Activated naive CD8-positive, alpha-beta T cell treated with anti-CD3 and anti-CD28 coated beads, Interleukin-2, amount 10 ng/mL, durations not matched to agents 7 days and 5 days (primary cell): ENCODE measurements at regions not wholly inside any gene's neighbourhood (a gene's known extent, or its start where the extent isn't known, plus 50 kb on each side); places are given as distances from the start of the nearest gene placed in this dataset.

Experiments
- ATAC-seq: fragments of 150-1000 bp; cut with Tn5 transposase; one replicate; pipeline ENCODE4 v1.10.0; 2021; ENCODE audit warnings: low read depth, moderate library complexity
- POLR2A ChIA-PET: fragments of 350-600 bp; sonication (Branson Sonifier 250); formaldehyde crosslinking; loops from one replicate; lab custom pipeline; 2021; ENCODE audit warnings: antibody characterized with exemption; lab: Charles Lee
- DNase-seq: peaks from one replicate; pipeline ENCODE4 v3.0.0; 2021
- H3K27ac Mint-ChIP-seq: one replicate; pipeline ENCODE4 v1.8.0; 2022; ENCODE audit warnings: mild to moderate bottlenecking, mixed read lengths
- H3K27me3 Mint-ChIP-seq: one replicate; pipeline ENCODE4 v1.8.0; 2022; ENCODE audit warnings: mild to moderate bottlenecking, moderate library complexity, mixed read lengths
- H3K36me3 Mint-ChIP-seq: one replicate; pipeline ENCODE4 v1.8.0; 2021; ENCODE audit warnings: mild to moderate bottlenecking, mixed read lengths
- H3K4me1 Mint-ChIP-seq: one replicate; pipeline ENCODE4 v1.8.0; 2021; ENCODE audit warnings: mixed read lengths
- H3K4me3 Mint-ChIP-seq: one replicate; pipeline ENCODE4 v1.8.0; 2022; ENCODE audit warnings: mild to moderate bottlenecking, moderate library complexity, mixed read lengths
- H3K9me3 Mint-ChIP-seq: one replicate; pipeline ENCODE4 v1.8.0; 2021; ENCODE audit warnings: mixed read lengths

- Mint-ChIP-seq H3K4me1 (no peaks in the 10 kb centered on the region), H3K36me3 (no peaks in the 10 kb centered on the region), H3K27ac (no peak overlapping the region), H3K27me3 (peaks cover 3% of the 10 kb centered on the region), H3K4me3 (no peak overlapping the region), H3K9me3 (peaks cover 4% of the 10 kb centered on the region)
- POLR2A ChIA-PET = no interaction called here
- ATAC-seq (no peak), DNase-seq (no peak)
These were observed 105.4 kb downstream of the TTC8 start for GRCh38 chr14:88929656-88930436.

GRCh38 chr14:88931321-88932110, 107.1 kb downstream of the TTC8 start:
- Mint-ChIP-seq H3K27ac (no peak overlapping the region), H3K27me3 (peaks cover 6% of the 10 kb centered on the region), H3K9me3 (no peaks in the 10 kb centered on the region), H3K4me1 (no peaks in the 10 kb centered on the region), H3K36me3 (no peaks in the 10 kb centered on the region), H3K4me3 (no peak overlapping the region)
- POLR2A ChIA-PET = no interaction called here
- no peak for DNase-seq
- ATAC-seq = no peak

GRCh38 chr14:88933191-88933590, 108.7 kb downstream of the TTC8 start:
- Mint-ChIP-seq H3K4me1 (no peaks in the 10 kb centered on the region), H3K27ac (no peak overlapping the region), H3K36me3 (no peaks in the 10 kb centered on the region), H3K27me3 (peaks cover 4% of the 10 kb centered on the region), H3K9me3 (no peaks in the 10 kb centered on the region), H3K4me3 (no peak overlapping the region)
- ATAC-seq (no peak), DNase-seq (no peak)
- POLR2A ChIA-PET = no interaction called here

GRCh38 chr14:88934351-88934806, 109.9 kb downstream of the TTC8 start:
- Mint-ChIP-seq H3K27me3 (peaks cover 8% of the 10 kb centered on the region), H3K36me3 (no peaks in the 10 kb centered on the region), H3K27ac (no peak overlapping the region), H3K4me1 (no peaks in the 10 kb centered on the region), H3K4me3 (no peak overlapping the region), H3K9me3 (no peaks in the 10 kb centered on the region)
- ATAC-seq = no peak
- no peak for DNase-seq
- POLR2A ChIA-PET = no interaction called here

GRCh38 chr14:88935083-88935482, 110.6 kb downstream of the TTC8 start:
- Mint-ChIP-seq H3K9me3 (no peaks in the 10 kb centered on the region), H3K4me3 (no peak overlapping the region), H3K4me1 (no peaks in the 10 kb centered on the region), H3K27ac (no peak overlapping the region), H3K27me3 (peaks cover 8% of the 10 kb centered on the region), H3K36me3 (no peaks in the 10 kb centered on the region)
- ATAC-seq (no peak), DNase-seq (no peak)
- POLR2A ChIA-PET = no interaction called here

- H3K27ac Mint-ChIP-seq = no peak overlapping the region
- peaks cover 6% of the 10 kb centered on the region for H3K27me3 Mint-ChIP-seq
- no peaks in the 10 kb centered on the region for H3K4me1 Mint-ChIP-seq
- DNase-seq (no peak), ATAC-seq (no peak)
- H3K36me3 Mint-ChIP-seq = no peaks in the 10 kb centered on the region
- no peaks in the 10 kb centered on the region for H3K9me3 Mint-ChIP-seq
- POLR2A ChIA-PET = no interaction called here
- no peak overlapping the region for H3K4me3 Mint-ChIP-seq
These were observed 113.3 kb downstream of the TTC8 start for GRCh38 chr14:88937706-88938105.

- peaks cover 8% of the 10 kb centered on the region for H3K27me3 Mint-ChIP-seq
These were observed 116.2 kb downstream of the TTC8 start for GRCh38 chr14:88940671-88941070.

GRCh38 chr14:88941414-88941813, 117.0 kb downstream of the TTC8 start:
- POLR2A ChIA-PET = no interaction called here
- ATAC-seq = no peak

More at GRCh38 chr14:88940671-88941070, 116.2 kb downstream of the TTC8 start:
- no peaks in the 10 kb centered on the region for H3K9me3 Mint-ChIP-seq
- DNase-seq = no peak
- H3K36me3 Mint-ChIP-seq = no peaks in the 10 kb centered on the region
- POLR2A ChIA-PET = no interaction called here
- H3K27ac Mint-ChIP-seq = no peak overlapping the region
- no peak for ATAC-seq
- no peaks in the 10 kb centered on the region for H3K4me1 Mint-ChIP-seq
- no peak overlapping the region for H3K4me3 Mint-ChIP-seq

GRCh38 chr14:88947646-88948598, 123.5 kb downstream of the TTC8 start:
- POLR2A ChIA-PET = no interaction called here
- H3K9me3 Mint-ChIP-seq = peaks cover 10% of the 10 kb centered on the region
- ATAC-seq (no peak), DNase-seq (no peak)
- H3K27ac Mint-ChIP-seq = no peak overlapping the region
- H3K36me3 Mint-ChIP-seq = no peaks in the 10 kb centered on the region
- H3K4me3 Mint-ChIP-seq = no peak overlapping the region
- H3K4me1 Mint-ChIP-seq = no peaks in the 10 kb centered on the region
- peaks cover 7% of the 10 kb centered on the region for H3K27me3 Mint-ChIP-seq

More at GRCh38 chr14:88941414-88941813, 117.0 kb downstream of the TTC8 start:
- H3K36me3 Mint-ChIP-seq = no peaks in the 10 kb centered on the region
- DNase-seq = no peak
- no peaks in the 10 kb centered on the region for H3K9me3 Mint-ChIP-seq
- H3K27ac Mint-ChIP-seq = no peak overlapping the region
- no peak overlapping the region for H3K4me3 Mint-ChIP-seq
- no peaks in the 10 kb centered on the region for H3K4me1 Mint-ChIP-seq
- H3K27me3 Mint-ChIP-seq = peaks cover 11% of the 10 kb centered on the region

- no peak overlapping the region for H3K27ac Mint-ChIP-seq
These were observed 125.6 kb downstream of the TTC8 start for GRCh38 chr14:88950069-88950468.

GRCh38 chr14:88951370-88951769, 126.9 kb downstream of the TTC8 start:
- Mint-ChIP-seq H3K27me3 (no peaks in the 10 kb centered on the region), H3K36me3 (no peaks in the 10 kb centered on the region), H3K4me3 (no peak overlapping the region), H3K9me3 (peaks cover 11% of the 10 kb centered on the region), H3K27ac (no peak overlapping the region), H3K4me1 (no peaks in the 10 kb centered on the region)
- ATAC-seq (no peak), DNase-seq (no peak)
- POLR2A ChIA-PET = no interaction called here

More at GRCh38 chr14:88950069-88950468, 125.6 kb downstream of the TTC8 start:
- Mint-ChIP-seq H3K4me3 (no peak overlapping the region), H3K4me1 (no peaks in the 10 kb centered on the region), H3K36me3 (no peaks in the 10 kb centered on the region), H3K27me3 (peaks cover 3% of the 10 kb centered on the region), H3K9me3 (peaks cover 11% of the 10 kb centered on the region)
- DNase-seq (no peak), ATAC-seq (no peak)
- POLR2A ChIA-PET = no interaction called here

GRCh38 chr14:88952901-88953300, 128.4 kb downstream of the TTC8 start:
- no peak overlapping the region for H3K4me3 Mint-ChIP-seq
- POLR2A ChIA-PET = no interaction called here
- H3K27me3 Mint-ChIP-seq = no peaks in the 10 kb centered on the region
- DNase-seq (no peak), ATAC-seq (no peak)
- no peaks in the 10 kb centered on the region for H3K4me1 Mint-ChIP-seq
- H3K36me3 Mint-ChIP-seq = no peaks in the 10 kb centered on the region
- no peak overlapping the region for H3K27ac Mint-ChIP-seq
- peaks cover 13% of the 10 kb centered on the region for H3K9me3 Mint-ChIP-seq

GRCh38 chr14:88955455-88955854, 131.0 kb downstream of the TTC8 start:
- Mint-ChIP-seq H3K4me1 (no peaks in the 10 kb centered on the region), H3K4me3 (no peak overlapping the region), H3K9me3 (peaks cover 13% of the 10 kb centered on the region), H3K27ac (no peak overlapping the region), H3K27me3 (no peaks in the 10 kb centered on the region), H3K36me3 (no peaks in the 10 kb centered on the region)
- POLR2A ChIA-PET = no interaction called here
- ATAC-seq = no peak
- no peak for DNase-seq
